GM21381 (cell line): ENCODE measurements at regions not wholly inside any gene's neighbourhood (a gene's known extent, or its start where the extent isn't known, plus 50 kb on each side); places are given as distances from the start of the nearest gene placed in this dataset.

ENCODE experiments used
- ATAC-seq: cut with Tn5 transposase; IDR thresholded peaks from one replicate; pipeline ENCODE4 v1.9.1; 2021; ENCODE audit warnings: mild to moderate bottlenecking, moderate library complexity; ENCODE audit not compliant: unreplicated experiment

DNA sequence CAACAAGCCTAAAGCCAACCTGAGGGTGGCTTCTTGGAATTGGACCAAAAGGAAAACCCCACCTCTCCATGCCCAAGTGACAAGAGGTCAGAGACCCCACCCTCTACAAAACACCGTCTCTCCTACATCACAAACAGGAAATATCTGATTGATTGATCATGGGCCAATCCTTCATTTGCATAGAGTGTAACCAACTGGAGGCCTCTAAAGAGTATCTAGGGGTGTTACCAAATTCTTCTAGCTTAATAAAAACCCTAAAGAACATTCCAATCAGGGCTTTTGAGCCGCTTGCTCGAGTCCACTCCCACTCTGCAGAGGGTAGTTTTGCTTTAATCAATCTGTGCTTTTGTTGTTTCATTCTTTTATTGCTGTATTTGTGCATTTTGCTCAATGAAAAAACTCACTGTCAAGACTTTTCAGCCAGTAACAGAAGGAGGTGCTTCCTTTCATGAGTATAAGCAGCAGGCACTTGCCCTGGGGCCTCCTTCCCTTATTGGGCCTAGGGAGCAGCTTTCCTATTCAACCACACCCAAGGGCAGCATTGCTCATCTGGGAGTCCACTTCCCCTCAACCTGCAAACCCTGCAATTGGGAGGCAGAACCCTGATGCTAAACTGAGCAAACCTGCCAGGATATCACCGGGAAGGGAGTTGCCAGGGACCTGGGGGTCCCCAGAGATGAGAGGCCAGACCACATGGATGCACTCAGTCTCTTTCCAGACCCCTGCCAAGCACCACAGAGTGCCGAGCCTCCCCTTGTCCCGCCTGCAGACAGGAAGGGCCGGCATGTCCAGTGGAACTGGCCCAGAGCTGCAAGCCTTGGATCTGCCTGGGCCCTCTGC is 154.3 kb upstream of the VSTM2B start:
- ATAC-seq = no peak

DNA sequence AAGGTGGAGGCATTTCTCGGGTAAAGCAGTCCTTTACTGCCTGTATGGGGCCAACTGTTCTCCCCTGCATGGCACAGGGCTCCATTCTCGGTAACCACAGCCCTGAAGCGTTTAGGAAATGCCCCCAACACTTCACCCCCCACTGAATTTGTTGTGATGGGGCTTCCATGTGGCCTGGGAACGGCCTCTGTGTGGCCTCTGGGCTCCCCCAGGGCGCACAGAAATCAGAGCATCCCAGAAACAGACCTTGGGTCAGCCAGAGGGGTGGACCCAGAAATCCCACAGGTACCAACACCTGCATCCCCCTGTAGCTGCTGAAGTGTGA is 153.7 kb upstream of the VSTM2B start:
- no peak for ATAC-seq

DNA sequence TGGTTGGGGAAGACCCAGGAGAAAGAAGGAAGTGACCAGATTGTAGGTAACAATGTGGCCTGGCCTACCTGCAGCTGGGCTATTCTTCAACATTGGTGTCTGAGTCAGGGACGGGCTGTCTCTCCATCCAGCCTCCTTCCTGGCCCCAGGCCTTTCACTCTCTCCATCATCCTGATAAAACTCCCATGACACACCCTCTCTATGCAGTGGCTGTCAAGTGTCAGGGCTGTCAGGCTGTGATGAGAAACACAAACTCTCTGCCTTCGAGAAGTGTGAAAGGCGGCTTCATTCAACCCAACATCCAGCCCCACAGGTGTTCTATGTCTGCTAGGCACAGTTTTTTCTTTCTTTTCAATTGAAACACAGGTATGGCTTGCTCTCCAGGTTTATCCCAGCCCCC is 153.3 kb upstream of the VSTM2B start:
- ATAC-seq = no peak

DNA sequence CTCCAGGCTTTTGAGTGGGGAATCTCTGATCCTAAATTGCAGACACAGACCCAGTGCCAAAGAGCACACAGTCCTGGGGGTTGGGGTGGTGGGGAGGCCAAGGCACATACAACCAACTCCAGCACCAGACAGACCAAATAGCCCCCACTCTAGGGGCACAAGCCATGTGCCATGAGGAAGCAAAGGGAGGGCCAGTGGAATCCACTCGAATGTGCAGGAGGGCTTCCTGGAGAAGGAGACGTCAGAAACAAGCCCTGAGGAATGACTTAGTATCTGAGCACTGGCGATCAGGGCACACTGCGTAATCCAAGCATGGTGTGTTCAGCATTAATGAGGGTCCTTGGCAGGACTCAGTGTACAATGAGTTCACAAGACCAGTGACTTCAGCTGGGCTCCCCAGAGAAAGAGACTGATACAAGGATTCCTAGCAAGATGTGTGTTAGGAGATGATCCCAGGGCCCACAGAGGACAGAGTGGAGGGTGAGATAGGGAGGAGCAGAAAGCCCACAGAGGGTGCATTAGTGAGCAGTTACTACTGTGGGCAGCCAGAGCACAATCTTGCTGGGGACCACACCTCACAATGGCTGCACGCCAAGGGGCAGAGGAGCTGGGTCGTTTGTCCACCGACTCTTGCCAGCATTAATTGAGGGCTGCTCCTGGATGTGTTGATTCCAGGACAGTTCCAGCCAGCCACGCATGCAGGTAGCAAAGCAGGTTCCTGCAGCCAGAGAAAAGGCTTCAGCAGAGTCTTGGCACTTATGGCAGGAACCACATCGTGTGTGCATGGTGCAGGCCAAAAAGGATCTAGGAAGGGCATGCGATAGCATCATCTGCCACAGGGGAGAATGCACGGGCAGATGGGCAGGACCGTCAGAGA is 152.6 kb upstream of the VSTM2B start:
- ATAC-seq = no peak

DNA sequence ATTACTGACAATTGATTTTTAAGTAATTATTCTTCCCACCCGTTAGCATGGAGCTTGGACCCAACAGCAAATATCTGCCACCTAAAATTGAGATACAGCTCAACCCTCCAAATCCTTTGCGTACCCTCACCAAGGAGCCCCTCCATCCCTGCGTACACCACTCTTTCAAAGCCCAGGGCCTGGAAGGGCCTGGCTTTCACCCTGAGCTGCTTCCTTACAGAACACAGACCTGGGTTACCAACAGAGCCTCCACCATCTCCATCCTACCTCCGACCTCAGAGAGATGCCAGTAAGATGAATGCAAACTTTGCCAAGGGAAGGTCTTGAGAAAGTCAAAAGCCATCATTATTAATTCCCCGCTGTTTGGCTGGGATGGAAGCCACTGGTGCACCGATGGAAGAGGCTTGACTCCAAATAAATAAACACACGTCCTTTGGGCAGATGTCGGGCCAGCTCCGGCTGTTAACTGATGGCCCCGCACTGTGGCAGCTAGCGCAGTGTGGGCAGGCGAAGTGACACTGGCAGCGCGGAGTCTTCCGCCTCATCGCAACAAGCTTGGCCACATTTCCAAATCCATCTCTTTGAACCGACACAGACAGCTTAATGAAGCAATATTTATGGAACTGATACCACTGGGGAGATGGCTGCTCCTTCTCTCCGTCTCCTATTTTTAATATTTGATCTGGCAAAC is 150.2 kb upstream of the VSTM2B start:
- ATAC-seq = no peak

DNA sequence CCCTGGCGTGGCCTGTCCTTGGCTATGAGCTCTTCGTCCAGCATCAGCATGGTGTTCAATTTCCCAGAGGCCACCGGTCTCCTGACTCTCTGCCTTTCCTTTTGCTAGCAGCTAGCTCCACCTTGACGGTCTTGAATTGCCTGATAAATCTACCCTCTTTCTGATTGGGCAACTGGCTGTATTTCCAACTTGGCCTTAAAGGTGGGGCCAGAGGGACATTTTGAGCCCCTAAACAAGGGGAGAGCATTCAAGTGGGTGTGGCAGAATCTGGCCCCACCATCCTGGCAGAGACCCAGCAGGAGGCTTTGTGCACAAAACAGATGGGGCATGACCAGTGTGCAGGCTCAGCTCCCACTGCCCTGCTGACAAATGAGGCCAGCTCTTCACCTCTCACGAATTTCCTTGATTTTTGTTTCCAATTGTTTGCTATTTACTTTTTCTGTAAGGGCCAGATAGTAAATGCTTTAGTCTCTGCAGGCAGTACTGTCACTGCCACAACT is 148.9 kb upstream of the VSTM2B start:
- no peak for ATAC-seq

DNA sequence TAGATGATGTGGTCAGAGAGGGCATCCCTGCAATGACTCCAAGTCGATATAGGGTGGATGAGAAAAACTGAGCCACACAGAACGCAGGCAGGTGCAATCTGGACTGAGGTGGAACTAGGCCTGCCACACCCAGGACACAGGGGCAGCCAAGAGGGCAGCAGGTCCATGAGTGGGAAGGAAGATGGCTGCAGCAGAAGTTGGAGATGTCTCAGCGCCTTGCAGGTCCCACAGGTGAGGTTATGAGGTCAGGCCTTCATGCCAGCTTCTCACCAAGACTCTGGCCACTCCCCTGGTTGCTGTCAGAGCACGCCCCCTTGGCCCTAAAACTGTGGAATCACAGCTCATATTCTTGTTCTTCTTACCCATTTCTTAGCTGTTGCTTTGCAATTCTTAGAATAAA is 147.7 kb upstream of the VSTM2B start:
- no peak for ATAC-seq

DNA sequence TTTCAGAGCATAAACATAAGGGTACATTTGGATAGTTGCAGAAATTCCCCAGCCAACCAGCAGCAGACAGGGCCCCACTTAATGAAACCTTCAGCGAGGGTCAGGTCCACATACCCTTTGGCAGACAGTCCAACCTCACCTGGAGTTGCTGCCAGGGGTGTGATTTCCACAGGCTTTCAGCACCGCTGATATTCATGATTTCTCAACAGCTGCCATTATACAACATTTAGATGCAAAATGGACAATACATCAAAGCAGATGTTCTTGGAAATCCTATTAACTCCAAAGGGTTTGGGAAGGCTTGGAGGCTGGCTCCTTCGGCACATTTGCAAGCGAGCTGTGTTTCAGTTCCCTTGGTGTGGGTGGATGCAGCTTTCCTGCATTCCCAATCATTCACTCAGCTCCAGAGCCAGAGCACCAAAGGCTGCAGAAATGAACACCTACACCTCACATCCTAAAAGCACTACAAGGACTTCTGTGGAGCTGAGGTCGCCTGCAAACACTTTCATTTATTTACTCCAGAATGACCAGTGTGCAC is 147.2 kb upstream of the VSTM2B start:
- no peak for ATAC-seq

DNA sequence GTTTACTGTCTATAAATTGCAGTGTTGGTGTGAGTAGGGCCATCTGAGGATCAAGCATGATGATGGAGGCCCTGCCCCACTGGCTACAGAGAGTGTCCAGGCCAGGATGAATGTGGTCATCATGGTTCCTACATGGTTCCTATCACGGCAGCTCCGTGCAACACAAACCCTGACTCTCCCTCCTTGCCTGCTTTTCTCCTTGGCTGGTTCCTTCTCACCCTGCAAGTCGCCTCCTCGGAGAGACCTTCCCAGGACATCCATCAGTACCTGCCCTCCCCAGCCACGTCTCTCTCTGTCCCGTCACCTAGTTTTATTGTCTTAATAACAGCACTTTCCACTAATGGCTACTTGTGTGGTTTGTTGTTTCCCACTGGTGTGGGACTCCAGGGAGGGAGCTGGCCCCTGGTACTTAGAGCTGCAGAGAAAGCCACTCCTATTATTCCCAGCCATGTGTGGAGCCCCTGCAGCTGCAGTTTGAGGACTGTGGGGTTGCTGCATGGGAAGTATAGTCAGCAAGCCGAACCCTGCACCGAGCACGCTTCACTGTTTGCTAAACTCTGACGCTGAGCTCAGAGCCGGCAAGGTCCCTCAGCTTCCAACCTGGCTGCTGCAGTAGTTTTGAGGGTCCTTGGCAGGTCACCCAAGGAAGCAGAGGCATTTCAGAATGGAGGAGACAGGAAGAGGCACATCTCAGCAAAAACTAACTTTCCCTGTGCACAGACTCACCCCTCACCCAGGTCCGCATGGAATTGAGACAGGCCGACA is 146.4 kb upstream of the VSTM2B start:
- ATAC-seq = no peak

DNA sequence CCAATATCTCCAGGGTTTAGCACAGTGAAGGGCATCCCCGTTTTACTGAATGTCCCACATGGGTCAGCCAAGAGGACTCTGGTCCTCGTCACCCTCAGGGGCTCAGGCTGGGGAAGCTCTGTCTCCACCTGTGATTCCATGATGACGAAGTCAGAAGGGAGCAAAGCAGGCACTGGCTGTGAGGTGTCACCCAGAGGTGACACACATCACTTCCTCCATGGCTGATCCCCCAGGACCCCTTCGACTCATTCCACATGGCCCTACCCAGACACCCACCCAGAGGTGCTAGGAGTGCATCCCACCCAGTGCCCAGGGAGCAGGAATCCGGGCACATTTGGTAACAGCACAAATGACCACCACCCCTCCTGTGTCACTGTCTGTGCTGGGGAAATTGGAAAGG is 145.2 kb upstream of the VSTM2B start:
- no peak for ATAC-seq

DNA sequence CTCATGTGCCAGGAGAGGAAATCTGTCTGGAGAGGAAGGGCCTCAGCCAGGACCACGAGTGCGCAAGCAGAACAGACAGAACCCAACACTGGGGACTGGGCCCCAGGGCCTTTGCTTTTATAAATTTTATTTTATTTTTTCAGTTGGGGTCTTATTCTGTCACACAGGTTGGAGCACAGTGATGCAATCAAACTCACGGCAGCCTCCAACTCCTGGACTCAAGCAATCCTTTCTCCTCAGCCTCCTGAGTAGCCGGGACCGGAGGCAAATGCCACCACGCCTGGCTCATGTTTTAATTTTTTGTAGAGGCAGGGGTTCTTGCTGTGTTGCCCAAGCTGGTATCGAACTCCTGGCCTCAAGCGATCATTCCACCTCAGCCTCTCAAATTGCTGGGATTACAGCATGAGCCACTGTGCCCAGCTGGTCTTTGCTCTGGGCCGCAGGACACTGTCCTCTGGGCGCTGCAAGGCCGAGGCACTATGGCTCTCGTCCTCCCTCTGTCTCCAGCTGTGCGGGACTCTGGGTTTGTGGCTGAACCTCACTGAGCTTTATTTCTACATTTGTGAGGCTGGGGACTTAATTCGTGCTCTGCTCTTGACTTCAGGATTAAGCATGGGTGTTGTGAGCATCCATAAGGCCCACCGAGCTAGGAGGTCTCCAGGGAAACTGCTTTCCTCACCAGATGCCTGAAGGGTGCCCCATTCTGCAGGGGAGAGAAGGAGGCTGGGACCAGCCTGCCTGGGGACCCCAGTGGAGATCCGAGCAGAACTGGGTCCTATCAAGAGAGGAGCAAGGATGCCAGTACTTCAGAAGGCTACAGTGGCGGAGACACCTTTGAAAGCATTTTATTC is 144.2 kb upstream of the VSTM2B start:
- ATAC-seq = no peak

DNA sequence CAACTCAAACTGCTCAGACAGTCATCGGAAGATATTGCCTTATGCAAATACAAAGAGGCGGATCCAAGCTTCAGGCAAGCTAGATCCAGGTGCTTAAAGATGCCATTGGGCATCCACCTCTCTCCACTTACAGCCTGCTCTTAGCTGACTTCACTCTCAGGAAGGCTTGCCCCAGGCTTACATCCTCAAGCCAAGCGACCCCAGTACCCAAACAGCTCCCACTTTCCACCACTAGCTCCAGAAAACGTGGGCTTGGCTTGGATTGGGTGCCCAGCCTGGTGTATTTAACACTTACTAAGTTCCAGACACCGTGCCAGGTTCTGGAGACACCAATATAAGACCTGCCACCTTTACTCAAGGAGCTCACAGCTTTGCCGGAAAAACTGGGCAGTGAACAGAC is 142.1 kb upstream of the VSTM2B start:
- ATAC-seq = no peak

DNA sequence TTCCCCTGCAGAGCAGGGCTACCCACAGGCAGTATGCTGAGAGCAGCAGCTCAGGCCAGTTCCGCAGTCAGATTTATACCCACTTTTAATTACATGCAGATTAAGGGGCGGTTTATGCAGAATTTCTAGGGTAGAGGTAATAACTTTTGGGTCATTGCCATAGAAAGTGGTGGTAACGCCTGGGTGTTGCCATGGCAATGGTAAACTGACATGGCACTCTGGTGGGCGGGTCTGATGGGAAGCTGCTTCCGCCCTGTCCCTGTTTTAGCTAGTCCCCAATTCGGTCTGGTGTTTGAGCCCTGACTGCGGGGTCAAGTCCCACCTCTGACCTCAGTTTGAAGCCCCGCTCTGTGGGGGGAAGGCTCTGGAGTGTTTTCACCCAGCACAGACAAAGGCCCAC is 141.1 kb upstream of the VSTM2B start:
- ATAC-seq = no peak

DNA sequence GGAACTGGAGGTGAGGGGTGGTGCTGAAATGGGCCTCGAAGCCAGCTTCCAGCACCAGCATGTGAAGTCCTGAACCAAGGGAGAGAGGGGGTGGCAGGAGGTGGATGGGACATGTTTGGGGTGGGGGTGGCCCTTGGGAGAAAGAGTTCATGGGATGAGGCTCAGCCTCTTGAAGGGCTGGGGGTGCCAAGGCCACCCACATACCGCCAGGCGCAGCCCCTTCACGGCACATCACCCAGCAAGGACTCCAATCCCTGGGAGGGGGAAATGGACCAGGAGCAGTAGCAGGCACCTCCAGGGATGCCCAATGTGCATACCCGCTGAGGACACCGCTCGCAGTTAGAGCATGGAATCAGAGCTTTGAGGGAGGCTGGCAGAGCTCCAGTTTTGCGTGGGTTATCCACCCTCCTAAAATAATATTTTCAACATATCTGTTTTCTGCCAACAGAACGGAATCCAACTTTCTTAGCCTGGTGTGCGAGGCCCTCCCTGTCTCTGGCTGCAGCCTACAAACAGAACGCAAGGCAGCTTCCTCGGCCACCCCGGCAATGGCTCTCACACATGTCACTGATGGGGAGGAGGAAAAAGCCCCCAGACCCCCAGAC is 140.5 kb upstream of the VSTM2B start:
- no peak for ATAC-seq

DNA sequence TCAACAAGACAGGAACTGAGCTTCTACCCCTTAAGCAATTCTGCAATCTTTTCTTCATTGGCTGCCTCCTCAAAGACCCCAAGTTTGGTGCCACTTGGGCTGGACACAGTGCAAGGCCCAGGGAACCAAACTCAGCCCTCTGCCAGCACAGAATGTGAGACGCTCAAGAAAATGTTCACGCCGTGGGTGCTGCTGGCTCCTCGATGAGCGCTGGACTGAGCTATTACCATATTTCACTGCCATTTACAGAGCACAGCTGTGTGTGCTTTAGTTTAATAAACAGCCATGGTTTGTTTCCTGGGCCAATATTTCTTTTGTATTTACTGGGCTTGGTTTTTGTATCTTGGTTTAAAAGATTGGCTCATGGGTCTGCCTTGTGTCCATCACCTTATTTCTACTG is 138.8 kb upstream of the VSTM2B start:
- ATAC-seq = no peak

DNA sequence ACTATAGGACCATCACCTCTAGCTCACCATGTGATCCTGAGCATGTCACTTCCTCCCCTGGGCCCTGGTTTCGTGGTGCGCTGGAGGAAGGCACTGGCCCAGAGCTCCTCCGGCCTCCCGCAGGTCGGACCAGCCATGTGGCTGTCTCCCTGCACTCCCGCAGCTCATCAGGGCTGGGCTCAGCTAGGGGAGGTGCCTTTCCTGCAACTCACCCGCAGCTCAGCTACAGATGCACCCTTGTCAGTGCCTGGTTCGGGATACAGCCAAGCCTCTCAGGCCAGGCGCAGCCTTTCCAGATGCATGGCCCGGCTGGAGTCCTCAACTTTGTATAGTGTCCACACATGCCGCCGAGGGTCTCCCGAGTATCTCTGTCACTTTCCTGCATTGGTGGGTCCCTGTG is 138.2 kb upstream of the VSTM2B start:
- no peak for ATAC-seq

DNA sequence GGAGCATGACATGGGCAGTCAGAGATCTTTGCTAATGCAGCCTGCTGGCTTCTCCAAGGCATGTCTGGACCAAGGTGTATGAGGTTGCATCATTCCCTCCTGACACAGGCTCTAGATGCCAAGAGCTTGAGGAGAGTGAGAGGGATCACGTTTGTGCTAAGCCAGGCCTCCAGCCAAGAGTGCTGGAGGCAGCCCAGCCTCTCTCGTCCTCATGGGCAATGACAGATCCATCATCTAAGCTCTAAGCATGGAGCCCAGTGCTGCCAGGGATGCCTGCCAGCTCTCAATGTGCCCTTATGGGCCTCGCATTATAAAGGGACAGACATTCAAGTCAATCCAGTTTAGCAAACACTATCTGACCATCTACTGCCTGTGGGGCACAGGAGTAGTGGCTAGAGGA is 136.3 kb upstream of the VSTM2B start:
- no peak for ATAC-seq

DNA sequence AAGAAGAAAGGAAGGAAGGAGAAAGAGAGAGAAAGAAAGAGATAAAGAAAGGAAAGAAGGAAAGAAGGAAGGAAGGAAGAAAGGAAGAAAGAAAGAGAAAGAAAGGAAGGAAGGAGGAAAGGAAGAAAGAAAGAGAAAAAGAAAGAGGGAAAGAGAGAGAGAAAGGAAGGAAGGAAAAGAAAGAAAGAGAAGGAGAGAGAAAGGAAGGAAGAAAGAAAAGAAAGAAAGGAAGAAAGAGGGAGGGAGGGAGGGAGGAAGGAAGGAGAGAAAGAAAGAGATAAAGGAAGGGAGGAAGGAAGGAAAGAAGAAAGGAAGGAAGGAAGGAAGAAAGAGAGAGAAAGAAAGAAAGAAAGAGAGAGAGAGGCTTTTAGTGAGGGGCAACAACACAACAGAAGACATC is 135.1 kb upstream of the VSTM2B start:
- ATAC-seq = no peak

DNA sequence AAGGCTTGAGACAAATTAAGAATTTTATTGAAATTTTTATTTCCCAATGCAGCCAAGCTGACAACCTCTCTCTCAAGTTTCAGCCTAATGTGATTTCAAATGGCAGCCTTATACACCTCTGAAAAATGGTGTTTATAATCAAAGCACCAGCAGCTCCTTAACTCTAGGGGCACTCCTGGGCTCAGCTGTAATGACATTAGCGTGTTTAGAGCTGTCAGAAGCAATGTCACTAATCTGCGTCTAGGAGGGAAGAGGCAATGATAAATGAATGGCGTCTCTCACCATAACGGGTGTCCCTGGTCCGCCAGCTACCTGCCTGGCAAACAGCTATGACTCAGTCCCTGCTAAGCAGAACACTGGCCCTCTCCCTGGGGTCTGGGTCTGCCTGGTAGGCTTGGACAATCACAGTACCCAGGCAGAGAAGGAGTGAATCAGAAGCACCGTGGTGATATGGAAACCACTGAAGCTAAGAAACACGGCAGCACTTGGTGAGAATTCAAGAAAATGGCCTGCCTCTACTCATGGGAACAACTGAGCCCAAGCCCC is 131.8 kb upstream of the VSTM2B start:
- no peak for ATAC-seq
